ENCODE measurements at regions not wholly inside any gene's neighbourhood (a gene's known extent, or its start where the extent isn't known, plus 50 kb on each side); places are given as distances from the start of the nearest gene placed in this dataset.

- TF ChIP-seq CTCF (IDR thresholded peaks at IDR 0.05; ENCODE audit: insufficient read depth, low read length, poor library complexity, severe bottlenecking) (no peak), EZH2phosphoT487 (conservative IDR thresholded peaks at IDR 0.05; ENCODE audit: low read length) (no peak)
These were observed 499.4 kb downstream of the MAFB start for GRCh38 chr20:40189621-40190020.

Measured in SU-DHL-6 (cell line).